Endodermal cell (in vitro differentiated cells): ENCODE measurements at regions not wholly inside any gene's neighbourhood (a gene's known extent, or its start where the extent isn't known, plus 50 kb on each side); places are given as distances from the start of the nearest gene placed in this dataset.

Source experiments
- DNase-seq: peaks from one replicate; pipeline ENCODE4 v3.0.0-alpha.2; 2017
- H3K27ac ChIP-seq: 2 replicates; pipeline ENCODE4 v1.5.1; 2013; ENCODE audit warnings: mild to moderate bottlenecking, low read depth, low read length, moderate library complexity
- H3K27me3 ChIP-seq: 2 replicates; pipeline ENCODE4 v1.6.1; 2013; ENCODE audit warnings: mild to moderate bottlenecking, low read length, moderate library complexity; ENCODE audit not compliant: insufficient read depth, control insufficient read depth, poor library complexity, severe bottlenecking
- H3K36me3 ChIP-seq: 2 replicates; pipeline ENCODE4 v1.7.0; 2013; ENCODE audit warnings: mild to moderate bottlenecking, low read length, moderate library complexity; ENCODE audit not compliant: control insufficient read depth, insufficient read depth
- H3K4me1 ChIP-seq: one replicate; pipeline ENCODE4 v1.7.0; 2013; ENCODE audit warnings: low read length; ENCODE audit not compliant: control insufficient read depth, insufficient read depth
- H3K4me3 ChIP-seq: 2 replicates; pipeline ENCODE4 v1.5.1; 2013; ENCODE audit warnings: mild to moderate bottlenecking, low read length, moderate library complexity
- H3K9ac ChIP-seq: 2 replicates; pipeline ENCODE4 v1.6.1; 2013; ENCODE audit warnings: mild to moderate bottlenecking, low read length, moderate library complexity; ENCODE audit not compliant: poor library complexity, severe bottlenecking; ENCODE audit errors: extremely low read depth
- H3K9me3 ChIP-seq: 2 replicates; pipeline ENCODE4 v1.6.1; 2013; ENCODE audit warnings: mild to moderate bottlenecking, low read length, moderate library complexity; ENCODE audit not compliant: control insufficient read depth
- H3K27ac Mint-ChIP-seq: 2 replicates; pipeline ENCODE4 v1.8.0; 2020; ENCODE audit warnings: mixed read lengths
- H3K27me3 Mint-ChIP-seq: 2 replicates; pipeline ENCODE4 v1.8.0; 2021; ENCODE audit warnings: mild to moderate bottlenecking, mixed read lengths; ENCODE audit not compliant: insufficient read depth
- H3K36me3 Mint-ChIP-seq: 2 replicates; pipeline ENCODE4 v1.8.0; 2020; ENCODE audit warnings: low read depth, mixed read lengths
- H3K4me1 Mint-ChIP-seq: 2 replicates; pipeline ENCODE4 v1.8.0; 2020; ENCODE audit warnings: mixed read lengths
- H3K4me3 Mint-ChIP-seq: 2 replicates; pipeline ENCODE4 v1.8.0; 2020; ENCODE audit warnings: mild to moderate bottlenecking, moderate library complexity, mixed read lengths
- H3K9me3 Mint-ChIP-seq: 2 replicates; pipeline ENCODE4 v1.8.0; 2020; ENCODE audit warnings: mild to moderate bottlenecking, mixed read lengths
- CTCF ChIP-seq: fragments of 200-600 bp; sonication (generic); conservative IDR thresholded peaks from 2 replicates; pipeline ENCODE4 v1.5.0; 2021; ENCODE audit warnings: antibody characterized with exemption, mild to moderate bottlenecking
- WGBS, 2 experiments: methylation state at CpG; one replicate each; pipeline versions ENCODE4 v1.1.5 to v1.1.7; 2013; ENCODE audit warnings: missing lambda C conversion rate in 2 of 2, mixed read lengths in 1 of 2; ENCODE audit not compliant: insufficient coverage in 1 of 2, insufficient read length in 1 of 2; 5-methylcytosine and 5-hydroxymethylcytosine counted together

- Mint-ChIP-seq H3K36me3 (no peaks in the 10 kb centered on the region), H3K4me3 (no peak overlapping the region), H3K4me1 (no peaks in the 10 kb centered on the region), H3K27ac (no peak overlapping the region), H3K27me3 (no peaks in the 10 kb centered on the region), H3K9me3 (peaks cover 2% of the 10 kb centered on the region)
- H3K9ac ChIP-seq, result no peak overlapping the region
- 83 to 93% methylated on average over 1 to 3 of the region's 3 CpGs for WGBS, 2 experiments
- H3K36me3 ChIP-seq, result no peaks in the 10 kb centered on the region
- no peak for DNase-seq
- H3K4me1 ChIP-seq, result no peaks in the 10 kb centered on the region
- H3K27ac ChIP-seq, result no peak overlapping the region
- H3K27me3 ChIP-seq, result no peaks in the 10 kb centered on the region
- H3K9me3 ChIP-seq, result no peaks in the 10 kb centered on the region
- no peak overlapping the region for H3K4me3 ChIP-seq
- TF ChIP-seq CTCF, result no peak
Observed at GRCh38 chr16:64375391-64375980, 746.4 kb downstream of the CDH11 start.

DNA sequence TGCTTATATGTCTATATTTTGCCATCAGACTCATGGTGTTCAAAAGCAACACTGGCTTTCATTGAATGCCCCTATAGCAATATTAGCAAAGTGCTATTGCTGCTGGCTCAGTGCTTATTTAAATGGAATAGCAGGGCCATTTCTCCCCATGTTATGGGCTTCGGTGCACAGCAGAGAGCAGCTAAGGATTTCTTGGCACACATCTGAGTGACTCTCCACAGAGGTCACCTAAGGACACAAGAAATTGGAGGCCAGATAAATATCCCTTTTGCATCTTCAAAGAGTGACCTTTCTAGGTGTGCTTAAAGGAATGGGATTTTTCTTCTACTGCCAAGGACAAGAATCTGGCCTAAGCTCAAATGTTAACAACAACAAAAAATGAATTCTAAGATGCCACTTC is 751.8 kb downstream of the CDH11 start:
- Histone ChIP-seq H3K4me3 (no peak overlapping the region), H3K27me3 (no peaks in the 10 kb centered on the region)
- H3K27ac Mint-ChIP-seq, result no peak overlapping the region

GRCh38 chr16:64365448-64365931 is 756.4 kb downstream of the CDH11 start:
- no peaks in the 10 kb centered on the region for H3K4me1 Mint-ChIP-seq
- Histone ChIP-seq H3K9me3 (no peaks in the 10 kb centered on the region), H3K27ac (no peak overlapping the region), H3K27me3 (no peaks in the 10 kb centered on the region), H3K4me3 (no peak overlapping the region), H3K36me3 (no peaks in the 10 kb centered on the region), H3K9ac (no peak overlapping the region), H3K4me1 (no peaks in the 10 kb centered on the region)
- no peak overlapping the region for H3K4me3 Mint-ChIP-seq
- no peaks in the 10 kb centered on the region for H3K9me3 Mint-ChIP-seq
- H3K27me3 Mint-ChIP-seq, result no peaks in the 10 kb centered on the region
- no peak for TF ChIP-seq CTCF
- DNase-seq, result no peak
- no peaks in the 10 kb centered on the region for H3K36me3 Mint-ChIP-seq
- H3K27ac Mint-ChIP-seq, result no peak overlapping the region
- WGBS, 2 experiments, result 72% methylated on average over 2 of the region's 2 CpGs; no CpG with 5 or more reads in 1 of the 2 experiments

More for the DNA sequence above, 751.8 kb downstream of the CDH11 start:
- Mint-ChIP-seq H3K27me3 (no peaks in the 10 kb centered on the region), H3K9me3 (peaks cover 2% of the 10 kb centered on the region), H3K4me1 (no peaks in the 10 kb centered on the region), H3K4me3 (no peak overlapping the region), H3K36me3 (no peaks in the 10 kb centered on the region)
- Histone ChIP-seq H3K27ac (no peak overlapping the region), H3K9ac (no peak overlapping the region), H3K9me3 (no peaks in the 10 kb centered on the region), H3K4me1 (no peaks in the 10 kb centered on the region), H3K36me3 (no peaks in the 10 kb centered on the region)
- DNase-seq, result no peak
- TF ChIP-seq CTCF, result no peak
- 95 to 100% methylated on average over 1 of the region's 1 CpG for WGBS, 2 experiments
